ENCODE measurements at regions not wholly inside any gene's neighbourhood (a gene's known extent, or its start where the extent isn't known, plus 50 kb on each side); places are given as distances from the start of the nearest gene placed in this dataset.

DNA sequence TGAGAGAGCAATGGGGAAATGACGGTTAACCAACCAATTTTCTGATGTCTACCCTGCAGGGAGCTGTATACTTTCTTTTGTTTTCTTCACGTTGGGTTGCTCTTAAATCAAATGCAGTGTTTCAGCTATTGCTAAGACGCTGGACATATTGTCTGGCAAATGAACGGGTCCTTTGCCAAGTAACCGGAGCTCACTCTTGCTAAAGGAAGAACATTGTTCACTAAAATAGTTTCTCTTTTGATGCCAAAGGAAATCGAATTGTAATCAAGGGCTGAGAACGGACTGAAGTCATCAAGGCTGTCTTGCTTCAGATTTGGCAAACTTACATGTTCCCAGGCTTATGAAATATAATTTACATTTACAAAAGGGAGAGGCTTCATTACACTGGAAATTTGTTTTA lies 142.3 kb upstream of the ARGLU1 start:
- Histone ChIP-seq H3K4me3 (ENCODE audit: low read length) (no peak overlapping the region), H3K9me2 (replicated peaks; ENCODE audit: low read length) (no peaks in the 10 kb centered on the region), H3K9me3 (ENCODE audit: low read length) (no peaks in the 10 kb centered on the region), H3K27me3 (ENCODE audit: low read length) (peaks cover 68% of the 10 kb centered on the region), H3K4me2 (ENCODE audit: low read length) (no peak overlapping the region), H3F3A (ENCODE audit: low read length, unreplicated experiment) (no peaks in the 10 kb centered on the region), H3K27ac (ENCODE audit: low read length) (no peak overlapping the region), H3K36me3 (ENCODE audit: low read depth, low read length) (no peaks in the 10 kb centered on the region), H4K20me1 (ENCODE audit: low read length) (no peaks in the 10 kb centered on the region), H3K4me1 (ENCODE audit: insufficient read depth, low read length) (no peaks in the 10 kb centered on the region), H3K79me2 (ENCODE audit: low read length) (no peaks in the 10 kb centered on the region), H2AFZ (ENCODE audit: low read length) (no peak overlapping the region), H3K9ac (ENCODE audit: low read length) (no peak overlapping the region)
- ChIA-PET CTCF (no interaction called here), POLR2A (ENCODE audit: unreplicated experiment) (no interaction called here)
- DNase-seq (no peak), ATAC-seq (no peak)
- no TSS peak for BruUV-seq (replicated peaks)
- TF ChIP-seq EZH2phosphoT487 (IDR thresholded peaks at IDR 0.05; ENCODE audit: borderline replicate concordance, low read length) (no peak), EZH2 (IDR thresholded peaks at IDR 0.05; ENCODE audit: low read length, unreplicated experiment) (no peak)
- TF ChIP-seq, protein P1, sequence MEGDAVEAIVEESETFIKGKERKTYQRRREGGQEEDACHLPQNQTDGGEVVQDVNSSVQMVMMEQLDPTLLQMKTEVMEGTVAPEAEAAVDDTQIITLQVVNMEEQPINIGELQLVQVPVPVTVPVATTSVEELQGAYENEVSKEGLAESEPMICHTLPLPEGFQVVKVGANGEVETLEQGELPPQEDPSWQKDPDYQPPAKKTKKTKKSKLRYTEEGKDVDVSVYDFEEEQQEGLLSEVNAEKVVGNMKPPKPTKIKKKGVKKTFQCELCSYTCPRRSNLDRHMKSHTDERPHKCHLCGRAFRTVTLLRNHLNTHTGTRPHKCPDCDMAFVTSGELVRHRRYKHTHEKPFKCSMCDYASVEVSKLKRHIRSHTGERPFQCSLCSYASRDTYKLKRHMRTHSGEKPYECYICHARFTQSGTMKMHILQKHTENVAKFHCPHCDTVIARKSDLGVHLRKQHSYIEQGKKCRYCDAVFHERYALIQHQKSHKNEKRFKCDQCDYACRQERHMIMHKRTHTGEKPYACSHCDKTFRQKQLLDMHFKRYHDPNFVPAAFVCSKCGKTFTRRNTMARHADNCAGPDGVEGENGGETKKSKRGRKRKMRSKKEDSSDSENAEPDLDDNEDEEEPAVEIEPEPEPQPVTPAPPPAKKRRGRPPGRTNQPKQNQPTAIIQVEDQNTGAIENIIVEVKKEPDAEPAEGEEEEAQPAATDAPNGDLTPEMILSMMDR (conservative IDR thresholded peaks at IDR 0.05; ENCODE audit: low read depth, low read length), result no peak
- intact Hi-C loops (cut with micrococcal nuclease), result no loop called here

DNA sequence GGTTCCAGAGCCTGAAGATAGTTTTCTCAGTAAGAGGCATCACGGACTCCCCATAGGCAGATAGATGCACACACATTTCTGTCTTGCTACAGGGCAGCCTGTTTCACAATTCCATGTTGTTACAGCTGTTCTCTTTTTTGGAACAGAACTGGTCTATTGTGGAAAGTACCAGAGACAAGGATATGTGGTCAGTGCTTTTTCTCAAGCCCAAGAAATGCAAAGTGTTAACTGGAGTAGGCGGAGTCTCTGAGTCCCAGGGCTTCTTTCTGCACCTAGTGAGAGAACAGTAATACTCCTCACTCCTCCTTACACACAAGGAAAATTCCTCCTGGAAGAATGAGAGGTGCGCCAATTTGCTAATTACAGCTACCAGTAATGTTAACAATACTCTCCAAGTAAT lies 141.6 kb upstream of the ARGLU1 start:
- H3K4me1 ChIP-seq (ENCODE audit: insufficient read depth, low read length), result no peaks in the 10 kb centered on the region
- H3K9me2 ChIP-seq (replicated peaks; ENCODE audit: low read length), result no peaks in the 10 kb centered on the region
- ChIA-PET CTCF (no interaction called here), POLR2A (ENCODE audit: unreplicated experiment) (no interaction called here)
- H3F3A ChIP-seq (ENCODE audit: low read length, unreplicated experiment), result no peaks in the 10 kb centered on the region
- no peaks in the 10 kb centered on the region for H3K36me3 ChIP-seq (ENCODE audit: low read depth, low read length)
- no peak overlapping the region for H3K27ac ChIP-seq (ENCODE audit: low read length)
- H4K20me1 ChIP-seq (ENCODE audit: low read length), result no peaks in the 10 kb centered on the region
- no peaks in the 10 kb centered on the region for H3K9me3 ChIP-seq (ENCODE audit: low read length)
- no peaks in the 10 kb centered on the region for H3K79me2 ChIP-seq (ENCODE audit: low read length)
- no peak overlapping the region for H2AFZ ChIP-seq (ENCODE audit: low read length)
- no peak overlapping the region for H3K4me3 ChIP-seq (ENCODE audit: low read length)
- H3K27me3 ChIP-seq (ENCODE audit: low read length), result peaks cover 69% of the 10 kb centered on the region
- DNase-seq (no peak), ATAC-seq (no peak)
- H3K9ac ChIP-seq (ENCODE audit: low read length), result no peak overlapping the region
- TF ChIP-seq, protein P1 (conservative IDR thresholded peaks at IDR 0.05; ENCODE audit: low read depth, low read length), result no peak
- TF ChIP-seq EZH2 (IDR thresholded peaks at IDR 0.05; ENCODE audit: low read length, unreplicated experiment) (no peak), EZH2phosphoT487 (IDR thresholded peaks at IDR 0.05; ENCODE audit: borderline replicate concordance, low read length) (no peak)
- no peak overlapping the region for H3K4me2 ChIP-seq (ENCODE audit: low read length)
- intact Hi-C loops (cut with micrococcal nuclease), result no loop called here
- BruUV-seq (replicated peaks), result no TSS peak

DNA sequence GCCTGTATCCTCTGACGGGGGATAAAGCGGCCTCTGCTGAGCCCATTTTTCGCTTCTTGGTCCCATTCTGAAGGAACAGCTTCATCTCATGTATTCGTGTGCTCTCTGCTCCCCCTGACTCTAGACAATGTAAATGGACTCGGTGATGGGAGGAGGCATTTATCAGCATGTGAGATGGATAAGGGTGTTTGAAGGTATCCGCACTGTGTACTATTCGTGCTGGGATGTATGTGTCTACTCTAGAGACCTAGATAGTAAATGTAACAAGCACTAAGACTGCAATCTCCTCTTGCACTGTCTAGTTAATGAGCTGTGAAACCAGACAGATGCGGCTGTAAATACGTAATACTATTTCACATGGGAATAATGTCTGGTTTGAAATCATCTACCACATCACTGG lies 134.6 kb upstream of the ARGLU1 start:
- BruUV-seq (replicated peaks), result no TSS peak
- H3K9me2 ChIP-seq (replicated peaks; ENCODE audit: low read length), result no peaks in the 10 kb centered on the region
- ChIA-PET POLR2A (ENCODE audit: unreplicated experiment) (no interaction called here), CTCF (no interaction called here)
- H3K27ac ChIP-seq (ENCODE audit: low read length), result no peak overlapping the region
- H3K4me1 ChIP-seq (ENCODE audit: insufficient read depth, low read length), result no peaks in the 10 kb centered on the region; the same call in 1 of the 2 replicates
- H3K27me3 ChIP-seq (ENCODE audit: low read length), result peaks cover 28% of the 10 kb centered on the region; the same call in 1 of the 2 replicates
- no peaks in the 10 kb centered on the region for H3F3A ChIP-seq (ENCODE audit: low read length, unreplicated experiment)
- no peak overlapping the region for H2AFZ ChIP-seq (ENCODE audit: low read length)
- H3K36me3 ChIP-seq (ENCODE audit: low read depth, low read length), result no peaks in the 10 kb centered on the region
- no peaks in the 10 kb centered on the region for H3K9me3 ChIP-seq (ENCODE audit: low read length)
- H3K4me3 ChIP-seq (ENCODE audit: low read length), result no peak overlapping the region
- no peak overlapping the region for H3K4me2 ChIP-seq (ENCODE audit: low read length)
- intact Hi-C loops (cut with micrococcal nuclease), result no loop called here
- TF ChIP-seq EZH2phosphoT487 (IDR thresholded peaks at IDR 0.05; ENCODE audit: borderline replicate concordance, low read length) (no peak), EZH2 (IDR thresholded peaks at IDR 0.05; ENCODE audit: low read length, unreplicated experiment) (no peak)
- TF ChIP-seq, protein P1 (conservative IDR thresholded peaks at IDR 0.05; ENCODE audit: low read depth, low read length), result no peak
- no peaks in the 10 kb centered on the region for H4K20me1 ChIP-seq (ENCODE audit: low read length)
- no peaks in the 10 kb centered on the region for H3K79me2 ChIP-seq (ENCODE audit: low read length)
- DNase-seq, result no peak
- ATAC-seq, result no peak
- no peak overlapping the region for H3K9ac ChIP-seq (ENCODE audit: low read length)

Data from PC-3 (cell line).